Panc1 (cell line): ENCODE measurements at regions not wholly inside any gene's neighbourhood (a gene's known extent, or its start where the extent isn't known, plus 50 kb on each side); places are given as distances from the start of the nearest gene placed in this dataset.

Source experiments
- CTCF ChIP-seq: fragments of 450-650 bp; IDR thresholded peaks from 2 replicates; pipeline ENCODE4 v1.5.1; 2017; ENCODE audit warnings: mild to moderate bottlenecking
- REST ChIP-seq, 2 experiments: IDR thresholded peaks; 2 replicates each; pipeline ENCODE4 v1.6.1; 2011 to 2012; ENCODE audit warnings: low read depth in 2 of 2, control low read depth in 1 of 2, low read length in 1 of 2, mild to moderate bottlenecking in 1 of 2, moderate library complexity in 1 of 2; ENCODE audit not compliant: insufficient read depth in 1 of 2

- TF ChIP-seq CTCF (no peak), REST (IDR thresholded peaks at IDR 0.05; ENCODE audit: insufficient read depth in 1 of 2, low read depth in 2 of 2, low read length in 1 of 2) (no peak)
Observed at GRCh38 chr6:147805155-147805554, 296.7 kb downstream of the SAMD5 start.
